NCI-H1930 (cell line): ENCODE measurements at regions not wholly inside any gene's neighbourhood (a gene's known extent, or its start where the extent isn't known, plus 50 kb on each side); places are given as distances from the start of the nearest gene placed in this dataset.
"Not testable (repeated sequence)": the region's sequence is repeated elsewhere in the genome, so short reads cannot be mapped to it uniquely, and the experiment has no call there.

Source experiments
- DNase-seq, 2 experiments: peaks; one replicate each; lab custom pipeline; 2025; lab: John Stamatoyannopoulos, UW

DNA sequence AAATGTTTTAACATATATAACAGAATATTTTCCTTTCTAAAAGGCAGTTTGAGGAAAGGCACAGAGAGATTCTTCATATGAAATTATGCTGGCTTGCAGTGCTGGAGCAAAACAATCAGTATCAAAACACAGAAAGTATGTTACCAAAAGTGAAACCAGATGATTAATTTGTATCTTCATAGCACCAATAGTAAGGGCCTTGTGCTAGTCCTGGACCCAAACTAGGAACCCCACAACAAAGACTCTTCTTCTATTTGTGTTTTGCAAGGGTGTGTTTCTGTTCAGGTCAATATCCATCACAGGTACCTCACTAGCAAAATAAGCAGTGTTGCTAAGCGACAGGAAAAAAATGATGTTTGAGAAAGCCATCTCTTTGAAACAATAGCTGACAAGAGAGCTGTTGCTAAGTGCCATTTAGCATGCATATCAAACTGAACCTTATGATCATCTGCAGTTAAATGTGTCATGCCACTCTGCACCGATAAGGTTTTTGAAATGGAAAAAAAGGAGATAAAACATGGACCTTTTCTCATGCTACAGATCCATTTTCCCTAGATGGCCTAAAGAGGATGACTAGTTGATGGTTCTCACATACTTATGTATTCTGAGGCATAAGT is 196.2 kb upstream of the ALG10 start:
- peak; percentile 56 to 60 for DNase-seq

DNA sequence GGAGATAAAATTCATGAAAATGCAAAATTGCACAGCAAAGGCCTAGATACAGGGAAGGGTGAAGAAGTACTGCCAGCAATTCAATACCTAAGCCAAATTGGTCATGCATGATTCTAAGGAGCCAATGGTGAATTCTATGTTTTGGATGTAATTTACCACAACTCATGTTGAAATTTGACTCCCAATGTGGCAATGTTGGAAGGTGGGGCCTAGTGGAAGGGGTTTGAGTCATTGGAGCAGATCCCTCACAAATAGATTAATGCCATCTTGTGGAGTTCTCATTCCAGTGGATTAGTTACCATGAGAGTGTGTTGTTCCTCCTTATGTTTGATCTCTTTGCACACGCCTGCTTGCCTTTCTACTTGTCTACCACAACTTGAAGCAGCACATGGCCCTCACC is 194.0 kb upstream of the ALG10 start:
- DNase-seq, result no peak

DNA sequence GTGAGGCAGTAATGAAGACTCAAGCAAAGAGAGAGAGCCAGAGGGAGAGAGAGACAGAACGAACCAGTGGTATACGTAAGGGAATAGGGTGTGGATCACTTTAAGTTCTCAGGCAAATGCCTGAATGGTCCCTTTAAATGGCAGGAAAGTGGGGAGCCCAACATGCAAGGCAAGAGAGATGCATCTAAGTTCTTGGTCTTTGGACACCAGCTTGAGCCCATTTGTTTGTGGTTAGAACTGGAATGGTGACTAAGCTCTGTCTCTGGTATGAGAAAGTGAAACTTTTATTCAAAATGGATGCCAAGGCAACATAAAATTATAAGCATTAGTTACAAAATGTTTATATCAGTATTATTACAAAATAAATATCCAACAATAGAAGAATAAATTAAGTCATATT is 192.2 kb upstream of the ALG10 start:
- DNase-seq, result no peak

DNA sequence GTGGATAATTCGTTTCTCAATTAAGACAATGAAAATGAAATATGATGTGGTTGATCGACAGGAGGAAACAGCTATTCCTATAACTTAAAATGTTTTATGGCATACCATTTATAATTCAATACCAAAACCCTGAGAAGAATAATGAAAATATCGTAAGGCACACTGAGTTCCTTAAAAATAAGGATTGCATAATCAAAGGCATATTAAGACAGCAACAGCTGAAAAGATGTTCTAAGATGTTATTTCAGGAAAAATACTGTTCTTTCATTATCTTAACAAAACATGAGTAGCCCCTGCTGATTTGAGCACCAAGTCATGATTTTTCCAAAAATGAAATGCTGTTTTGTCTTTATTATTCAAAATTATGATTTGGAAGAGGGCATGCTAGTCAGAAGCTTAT is 189.4 kb upstream of the ALG10 start:
- DNase-seq, result no peak

DNA sequence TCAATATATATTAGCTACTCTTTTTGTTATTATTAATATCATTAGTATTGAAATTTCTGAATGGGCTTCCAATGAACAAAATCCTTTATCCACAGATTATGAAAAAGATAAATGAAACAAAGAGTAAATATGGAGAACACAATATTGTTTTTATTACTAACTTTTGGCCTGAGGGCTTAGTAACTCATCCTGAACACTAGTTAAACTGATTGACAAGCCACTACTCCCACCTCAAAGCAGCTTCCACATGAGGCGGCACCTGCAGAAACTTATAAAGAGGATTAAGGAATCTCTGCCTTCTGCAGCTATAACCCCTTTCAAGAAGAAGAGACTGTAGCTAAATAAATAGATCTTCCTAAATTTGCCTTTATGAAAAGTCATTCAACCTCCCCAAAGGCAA is 187.6 kb upstream of the ALG10 start:
- no peak for DNase-seq

DNA sequence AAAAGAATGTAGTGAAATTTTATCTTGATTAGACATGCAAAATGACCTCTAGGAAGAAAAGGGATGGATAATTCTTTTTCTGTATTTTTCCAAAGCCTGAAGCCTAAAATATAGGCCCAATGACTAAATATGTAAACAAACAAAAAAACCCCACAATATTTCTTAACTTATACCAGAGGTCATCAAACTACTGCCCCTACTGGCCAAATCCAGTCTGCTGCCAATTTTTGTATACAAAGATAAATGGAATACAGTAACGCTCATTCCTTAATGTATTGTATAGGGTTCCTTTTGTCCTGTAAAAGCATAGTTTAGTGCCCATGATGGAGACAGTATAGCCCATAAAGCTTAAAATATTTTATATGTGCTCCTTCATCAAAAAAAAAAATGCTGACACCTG is 145.7 kb upstream of the ALG10 start:
- no peak for DNase-seq

DNA sequence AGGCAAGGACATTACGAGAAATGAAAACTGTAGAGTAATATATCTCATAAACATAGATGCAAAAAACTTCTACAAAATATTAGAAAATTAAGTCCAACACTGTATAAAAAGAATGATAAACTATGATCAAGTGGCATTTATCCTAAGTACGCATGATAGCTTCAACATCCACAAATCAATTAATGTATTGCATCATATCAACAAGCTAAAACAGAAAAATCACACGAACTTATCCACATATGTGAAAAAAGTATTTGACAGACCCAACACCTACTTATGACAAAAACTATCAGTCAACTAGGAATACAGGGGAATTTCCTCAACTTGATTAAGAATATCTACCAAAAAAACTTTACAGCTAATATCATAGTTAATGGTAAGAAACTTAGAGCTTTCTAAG is 129.9 kb upstream of the ALG10 start:
- no peak for DNase-seq

DNA sequence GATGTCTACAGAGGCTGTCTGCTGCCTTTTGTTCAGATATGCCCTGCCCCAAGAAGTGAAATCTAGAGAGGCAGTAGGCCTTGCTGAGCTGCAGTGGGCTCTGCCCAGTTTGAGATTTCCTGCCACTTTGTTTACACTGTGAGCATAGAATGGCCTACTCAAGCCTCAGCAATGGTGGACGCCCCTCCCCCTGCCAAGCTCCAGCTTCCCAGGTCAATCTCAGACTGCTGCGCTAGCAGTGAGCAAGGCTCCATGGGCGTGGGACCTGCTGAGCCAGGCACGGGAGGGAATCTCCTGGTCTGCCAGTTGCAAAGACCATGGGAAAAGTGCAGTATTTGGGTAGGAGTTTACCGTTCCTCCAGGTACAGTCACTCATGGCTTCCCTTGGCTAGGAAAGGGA is 101.8 kb upstream of the ALG10 start:
- not testable (repeated sequence) for DNase-seq

DNA sequence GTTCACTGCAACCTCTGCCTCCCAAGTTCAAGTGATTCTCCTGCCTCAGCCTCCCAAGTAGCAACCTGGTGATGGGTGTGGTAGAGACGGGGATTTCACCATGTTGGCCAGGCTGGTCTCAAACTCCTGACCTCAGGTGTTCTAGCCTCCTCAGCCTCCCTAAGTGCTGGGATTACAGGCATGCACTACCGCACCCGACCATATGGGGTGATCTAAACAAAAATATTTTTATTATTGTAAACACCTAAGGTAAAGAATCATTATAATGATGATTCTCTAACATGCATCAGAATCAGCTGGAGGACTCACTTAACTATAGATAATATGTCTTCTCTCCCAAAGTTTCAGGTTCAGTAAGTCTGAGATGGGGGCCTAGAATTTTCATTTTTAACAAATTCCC is 96.2 kb upstream of the ALG10 start:
- DNase-seq, result no peak

DNA sequence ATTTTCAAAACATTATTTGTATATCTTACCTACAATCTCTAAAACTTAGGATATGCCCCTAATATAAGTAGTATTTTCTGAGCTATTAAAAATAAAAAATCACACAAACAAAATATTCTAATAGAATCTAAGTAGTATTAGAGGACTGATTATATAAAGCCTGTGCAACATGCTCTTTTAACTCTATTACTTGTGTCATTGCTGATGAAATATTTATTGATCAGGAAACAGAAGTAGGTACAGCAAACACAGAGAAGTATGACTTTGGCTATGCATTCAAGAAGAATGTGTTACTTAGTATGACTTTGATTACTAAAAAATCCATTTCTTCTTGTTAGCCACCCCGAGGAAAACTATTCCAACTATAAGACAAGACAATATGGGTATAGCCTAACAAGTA is 84.6 kb upstream of the ALG10 start:
- not testable (repeated sequence) for DNase-seq

DNA sequence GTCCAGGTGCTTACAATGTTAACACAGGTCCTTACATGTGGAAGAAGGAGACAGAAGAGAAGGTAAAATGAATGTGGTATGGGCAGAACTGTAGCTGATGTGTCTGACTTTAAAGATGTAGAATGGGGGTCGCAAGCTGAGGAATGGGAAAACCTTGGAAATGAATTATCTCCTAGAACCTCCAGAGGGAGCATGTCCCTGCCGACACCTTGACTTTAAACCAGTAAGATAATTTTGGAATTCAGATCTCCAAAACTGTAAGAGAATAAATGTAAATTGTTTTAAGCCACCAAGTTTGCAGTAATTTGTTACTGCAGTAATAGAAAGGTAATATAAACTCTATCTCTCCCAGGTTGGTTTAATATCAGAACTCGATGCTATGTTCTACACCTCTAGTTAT is 80.1 kb upstream of the ALG10 start:
- DNase-seq, result no peak

DNA sequence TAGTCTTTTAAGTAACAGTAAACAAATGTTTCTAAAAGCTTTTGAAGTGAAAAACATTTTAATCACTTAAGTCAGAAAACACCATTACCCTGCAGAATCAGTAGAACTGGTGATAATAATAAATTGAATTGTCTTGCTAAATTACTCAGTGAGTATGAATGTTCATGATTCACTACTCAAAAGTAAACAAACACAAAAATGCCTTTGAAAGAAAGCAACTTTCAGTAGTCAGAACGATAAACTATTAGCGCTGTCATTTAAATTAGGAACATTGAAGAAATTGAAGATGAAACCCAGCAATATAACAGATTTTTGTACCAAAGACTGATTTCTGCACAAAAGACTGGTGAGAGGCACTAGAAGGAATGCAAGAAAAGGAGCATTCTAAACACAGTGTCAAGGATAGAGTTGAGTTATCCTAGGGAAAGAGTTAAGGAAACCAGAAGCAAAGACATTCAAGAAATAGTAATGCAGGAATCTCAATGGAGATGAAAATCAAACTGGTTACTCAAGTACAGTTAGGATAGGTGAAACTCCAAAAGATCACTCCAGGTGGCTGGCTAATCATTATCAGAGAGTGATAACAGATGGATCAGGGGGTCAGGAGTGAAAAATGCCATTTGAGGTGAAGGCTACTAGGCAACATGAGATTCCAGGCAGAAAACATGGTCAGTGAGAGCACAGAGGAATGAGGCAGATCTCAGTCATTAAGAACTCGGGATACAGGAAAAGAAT is 77.4 kb upstream of the ALG10 start:
- no peak for DNase-seq

DNA sequence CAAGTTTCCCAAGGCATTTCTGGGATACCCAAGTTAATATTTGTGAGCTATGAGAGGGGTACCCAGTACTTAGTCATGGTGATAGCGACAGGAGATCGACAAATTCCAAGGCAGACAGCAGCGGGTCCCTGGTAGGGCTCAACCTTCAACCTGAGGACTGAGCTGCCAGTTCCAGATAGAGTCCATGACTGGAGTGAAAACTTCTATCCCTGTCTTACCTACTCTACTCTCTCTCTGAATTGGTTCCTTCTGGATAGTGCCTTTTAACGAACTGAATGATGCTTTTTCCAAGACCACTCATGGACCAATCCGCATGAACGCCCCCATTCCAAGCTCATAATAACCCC is 76.9 kb upstream of the ALG10 start:
- DNase-seq, result no peak

DNA sequence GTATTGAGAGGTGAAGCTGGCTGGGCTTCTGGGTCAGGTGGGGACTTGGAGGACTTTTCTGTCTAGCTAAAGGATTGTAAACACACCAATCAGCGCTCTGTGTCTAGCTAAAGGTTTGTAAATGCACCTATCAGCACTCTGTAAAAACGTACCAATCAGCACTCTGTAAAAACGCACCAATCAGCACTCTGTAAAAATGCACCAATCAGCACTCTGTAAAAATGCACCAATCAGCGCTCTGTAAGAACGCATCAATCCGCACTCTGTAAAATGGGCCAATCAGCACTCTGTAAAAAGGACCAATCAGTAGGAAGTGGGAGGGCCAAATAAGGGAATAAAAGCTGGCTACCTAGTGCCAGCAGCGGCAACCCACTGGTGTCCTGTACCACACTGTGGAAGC is 56.1 kb upstream of the ALG10 start:
- not testable (repeated sequence) for DNase-seq

DNA sequence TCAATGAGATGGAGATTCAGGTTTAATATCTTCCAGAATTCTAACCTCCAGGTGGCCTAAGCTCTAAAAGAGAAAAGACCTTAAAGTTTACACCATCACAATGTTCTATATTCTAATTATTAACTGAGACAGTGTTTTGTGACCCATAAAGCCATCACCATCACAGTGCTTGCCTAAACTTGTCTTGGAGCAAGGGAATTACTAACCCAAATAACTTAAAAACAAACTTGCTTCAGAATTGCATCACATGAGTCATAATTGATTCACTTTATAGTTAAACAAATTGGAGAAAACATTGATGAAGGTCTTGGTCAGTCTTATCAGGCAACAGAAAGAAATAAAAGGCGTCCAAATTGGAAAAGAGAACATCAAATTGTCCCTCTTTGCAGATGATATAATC is 54.5 kb upstream of the ALG10 start:
- DNase-seq, result no peak
